ENCODE measurements at regions not wholly inside any gene's neighbourhood (a gene's known extent, or its start where the extent isn't known, plus 50 kb on each side); places are given as distances from the start of the nearest gene placed in this dataset.

- no peak overlapping the region for H3K27ac ChIP-seq
- TF ChIP-seq CTCF (IDR thresholded peaks at IDR 0.05) = no peak
- TF ChIP-seq ZFX (IDR thresholded peaks at IDR 0.05; ENCODE audit: borderline replicate concordance) = no peak
These were observed 307.0 kb downstream of the AASDHPPT start for GRCh38 chr11:106384429-106384828.

GRCh38 chr11:106386519-106386918, 309.1 kb downstream of the AASDHPPT start:
- TF ChIP-seq CTCF (IDR thresholded peaks at IDR 0.05) (no peak), ZFX (IDR thresholded peaks at IDR 0.05; ENCODE audit: borderline replicate concordance) (no peak)
- H3K27ac ChIP-seq = no peak overlapping the region

- H3K27ac ChIP-seq = no peak overlapping the region
- no peak for TF ChIP-seq CTCF (IDR thresholded peaks at IDR 0.05)
- TF ChIP-seq ZFX (IDR thresholded peaks at IDR 0.05; ENCODE audit: borderline replicate concordance) = no peak
These were observed 311.6 kb downstream of the AASDHPPT start for GRCh38 chr11:106389101-106389500.

DNA sequence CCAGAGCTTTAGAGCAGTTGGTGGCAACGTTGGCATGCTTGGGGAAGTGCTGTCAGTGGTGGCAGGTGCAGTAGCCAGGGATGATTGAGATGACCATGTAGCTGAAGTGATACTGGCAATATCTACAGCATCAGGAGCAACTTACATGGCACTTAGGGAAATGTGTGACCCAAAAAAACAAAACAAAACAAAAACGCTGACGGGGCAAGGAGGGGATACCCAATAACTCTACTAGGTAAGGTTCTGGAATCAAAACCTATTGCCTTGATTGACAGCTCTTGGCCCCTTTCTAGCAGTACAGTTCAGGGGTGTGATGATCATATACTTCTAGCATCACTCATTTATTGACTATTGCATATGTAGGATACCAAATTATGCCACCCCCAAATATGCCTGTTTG, 312.6 kb downstream of the AASDHPPT start:
- TF ChIP-seq CTCF (IDR thresholded peaks at IDR 0.05) (no peak), ZFX (IDR thresholded peaks at IDR 0.05; ENCODE audit: borderline replicate concordance) (no peak)
- no peak overlapping the region for H3K27ac ChIP-seq

DNA sequence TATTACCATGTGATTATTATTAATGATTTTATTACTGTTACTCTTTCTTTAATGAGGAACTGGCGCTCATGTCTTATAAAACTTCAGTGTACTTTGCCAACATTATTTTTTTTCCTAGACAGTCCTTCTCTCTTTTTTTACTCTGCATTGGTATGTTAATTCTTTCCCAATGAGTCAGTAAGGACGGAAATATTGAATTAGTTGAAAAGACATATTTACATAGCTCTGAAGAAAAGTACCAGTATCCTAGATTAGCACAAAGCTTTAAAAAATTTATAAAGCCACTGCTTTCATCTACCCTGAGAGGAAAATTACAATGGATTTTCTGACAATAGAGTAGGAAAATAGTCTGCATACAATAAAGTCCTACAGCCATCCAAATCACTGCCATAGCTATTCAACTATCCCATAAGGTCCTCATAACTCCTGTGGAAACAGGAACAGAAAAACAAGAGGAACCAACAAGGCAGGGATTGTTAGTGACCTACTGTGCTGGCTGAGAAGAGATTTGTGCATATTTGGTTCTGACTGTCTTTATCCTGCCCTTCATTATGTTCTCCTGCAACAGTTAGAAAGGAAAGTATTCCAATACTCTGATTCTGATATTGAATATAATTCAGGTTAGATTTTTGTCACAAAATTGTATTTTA, 314.4 kb downstream of the AASDHPPT start:
- H3K27ac ChIP-seq = no peak overlapping the region
- TF ChIP-seq ZFX (IDR thresholded peaks at IDR 0.05; ENCODE audit: borderline replicate concordance) = no peak
- no peak for TF ChIP-seq CTCF (IDR thresholded peaks at IDR 0.05)

DNA sequence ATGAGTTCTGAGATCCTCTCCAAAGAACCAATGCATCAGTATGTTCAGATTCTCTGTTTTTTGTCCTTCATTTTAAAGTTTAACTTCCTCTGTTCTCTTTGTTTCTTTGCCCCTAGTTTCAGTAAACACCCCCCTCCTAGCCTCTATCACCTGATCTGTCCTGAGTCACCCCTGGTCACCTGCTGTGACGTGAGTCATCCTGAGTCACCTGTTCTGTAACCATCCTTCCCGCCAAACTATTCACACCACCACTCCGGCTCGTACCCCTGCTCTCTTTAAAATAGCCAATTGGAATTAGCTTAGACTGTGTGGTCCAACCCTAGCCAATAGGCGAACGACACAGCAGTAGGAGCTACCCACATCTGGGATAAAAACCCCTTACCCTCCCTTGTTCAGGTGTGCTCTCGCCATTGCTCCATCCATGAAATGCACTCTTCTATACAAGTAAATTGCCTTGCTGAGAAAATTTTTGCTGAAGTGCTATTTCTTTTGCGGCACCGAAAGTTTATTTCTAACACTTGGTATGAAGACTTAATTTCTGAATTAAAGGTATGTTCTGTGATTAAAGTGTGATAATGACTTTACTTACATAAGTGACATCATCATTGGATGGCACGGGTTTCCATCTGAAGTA, 318.4 kb downstream of the AASDHPPT start:
- H3K27ac ChIP-seq = no peak overlapping the region
- no peak for TF ChIP-seq ZFX (IDR thresholded peaks at IDR 0.05; ENCODE audit: borderline replicate concordance)
- TF ChIP-seq CTCF (IDR thresholded peaks at IDR 0.05) = no peak

DNA sequence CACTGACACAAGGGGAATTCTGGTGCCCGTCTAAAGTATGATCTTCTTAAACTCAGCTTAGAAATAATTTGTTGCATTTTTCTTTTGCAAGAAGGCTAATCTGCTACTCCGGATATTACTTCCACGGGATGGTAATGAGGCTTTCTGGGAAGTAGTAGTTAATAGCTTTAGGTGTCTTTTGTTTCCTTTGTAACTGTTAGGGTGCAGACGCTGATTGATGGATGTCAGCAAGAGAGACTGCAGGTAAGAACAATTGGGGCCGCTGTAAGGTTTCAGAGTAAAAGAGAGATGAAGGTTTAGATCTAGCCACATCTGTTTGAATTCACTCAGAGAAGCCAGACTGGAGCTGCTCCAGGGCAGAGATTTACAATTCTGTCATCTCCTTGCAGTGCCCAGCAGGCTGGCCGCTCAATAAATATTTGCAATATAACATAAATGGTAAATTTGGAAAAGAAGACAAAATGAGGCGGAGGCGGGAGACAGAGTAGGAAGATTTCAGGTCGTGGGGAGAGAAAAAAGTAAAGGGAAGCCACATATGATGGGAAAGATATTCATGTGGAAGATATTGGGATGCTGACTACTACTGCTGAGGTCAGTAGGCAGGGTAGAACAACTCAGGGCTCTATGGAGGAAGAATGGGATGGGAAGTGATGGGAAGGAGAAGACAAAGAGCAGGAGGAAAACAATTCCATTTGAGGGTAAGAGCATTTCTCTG, 320.5 kb downstream of the AASDHPPT start:
- H3K27ac ChIP-seq = no peak overlapping the region

More for the DNA sequence above, 320.5 kb downstream of the AASDHPPT start:
- TF ChIP-seq CTCF (IDR thresholded peaks at IDR 0.05) (no peak), ZFX (IDR thresholded peaks at IDR 0.05; ENCODE audit: borderline replicate concordance) (no peak)

Data from 22Rv1 (cell line).